Erythroblast (primary cell): ENCODE measurements at regions not wholly inside any gene's neighbourhood (a gene's known extent, or its start where the extent isn't known, plus 50 kb on each side); places are given as distances from the start of the nearest gene placed in this dataset.

Experiments used
- GATA1 ChIP-seq: IDR thresholded peaks from 2 replicates; pipeline ENCODE4 v1.6.1; 2011; ENCODE audit warnings: low read depth, mild to moderate bottlenecking, control low read depth, low read length, moderate library complexity
- POLR2A ChIP-seq: IDR thresholded peaks from 2 replicates; pipeline ENCODE4 v1.6.1; 2011; ENCODE audit warnings: mild to moderate bottlenecking, low read length

GRCh38 chr19:28221736-28222135, 991.2 kb downstream of the UQCRFS1 start:
- TF ChIP-seq POLR2A = no peak
- TF ChIP-seq GATA1 = no peak
